Kidney epithelial cell (primary cell): ENCODE measurements at regions not wholly inside any gene's neighbourhood (a gene's known extent, or its start where the extent isn't known, plus 50 kb on each side); places are given as distances from the start of the nearest gene placed in this dataset.
"Not testable (repeated sequence)": the region's sequence is repeated elsewhere in the genome, so short reads cannot be mapped to it uniquely, and the experiment has no call there.

Source experiments
- DNase-seq: peaks from one replicate; pipeline ENCODE4 v3.0.0-alpha.2; 2010; ENCODE audit warnings: low read depth
- H3K27me3 ChIP-seq: 2 replicates; pipeline ENCODE4 v1.6.0; 2011; ENCODE audit warnings: low read length; ENCODE audit not compliant: control insufficient read depth, insufficient read depth
- H3K36me3 ChIP-seq: 2 replicates; pipeline ENCODE4 v1.5.1; 2011; ENCODE audit warnings: low read length; ENCODE audit not compliant: control insufficient read depth, insufficient read depth
- H3K4me3 ChIP-seq: 2 replicates; pipeline ENCODE4 v1.5.1; 2011; ENCODE audit warnings: low read depth, mild to moderate bottlenecking, control low read depth, low read length
- TF ChIP-seq, protein P1 (sequence below): IDR thresholded peaks from 2 replicates; pipeline ENCODE4 v1.5.1; 2011; ENCODE audit warnings: mild to moderate bottlenecking, moderate library complexity, low read length, control low read depth, inconsistent platforms; ENCODE audit not compliant: insufficient read depth, poor library complexity, severe bottlenecking

DNA sequence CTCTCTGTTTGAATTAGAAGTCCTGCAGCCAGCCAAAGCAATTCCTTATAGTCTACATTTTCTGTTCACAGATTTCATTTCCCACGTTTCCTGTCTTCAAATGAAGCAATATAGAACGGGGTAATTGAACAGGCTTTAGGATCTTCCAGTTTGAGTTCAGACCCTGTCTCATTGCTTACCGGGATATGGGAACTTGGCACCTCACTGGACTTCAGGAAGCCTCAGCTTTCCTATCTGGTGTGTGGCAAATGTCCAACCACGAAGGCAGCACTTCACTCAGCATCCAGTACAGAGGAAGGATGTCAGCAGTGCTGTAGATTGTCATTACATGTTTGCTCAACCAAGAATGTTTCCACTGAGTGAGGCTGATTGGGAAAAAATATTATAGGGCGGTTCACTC is 271.1 kb upstream of the ZFP42 start:
- no peaks in the 10 kb centered on the region for H3K36me3 ChIP-seq
- TF ChIP-seq, protein P1, sequence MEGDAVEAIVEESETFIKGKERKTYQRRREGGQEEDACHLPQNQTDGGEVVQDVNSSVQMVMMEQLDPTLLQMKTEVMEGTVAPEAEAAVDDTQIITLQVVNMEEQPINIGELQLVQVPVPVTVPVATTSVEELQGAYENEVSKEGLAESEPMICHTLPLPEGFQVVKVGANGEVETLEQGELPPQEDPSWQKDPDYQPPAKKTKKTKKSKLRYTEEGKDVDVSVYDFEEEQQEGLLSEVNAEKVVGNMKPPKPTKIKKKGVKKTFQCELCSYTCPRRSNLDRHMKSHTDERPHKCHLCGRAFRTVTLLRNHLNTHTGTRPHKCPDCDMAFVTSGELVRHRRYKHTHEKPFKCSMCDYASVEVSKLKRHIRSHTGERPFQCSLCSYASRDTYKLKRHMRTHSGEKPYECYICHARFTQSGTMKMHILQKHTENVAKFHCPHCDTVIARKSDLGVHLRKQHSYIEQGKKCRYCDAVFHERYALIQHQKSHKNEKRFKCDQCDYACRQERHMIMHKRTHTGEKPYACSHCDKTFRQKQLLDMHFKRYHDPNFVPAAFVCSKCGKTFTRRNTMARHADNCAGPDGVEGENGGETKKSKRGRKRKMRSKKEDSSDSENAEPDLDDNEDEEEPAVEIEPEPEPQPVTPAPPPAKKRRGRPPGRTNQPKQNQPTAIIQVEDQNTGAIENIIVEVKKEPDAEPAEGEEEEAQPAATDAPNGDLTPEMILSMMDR: no peak
- H3K27me3 ChIP-seq: no peaks in the 10 kb centered on the region
- no peak for DNase-seq
- no peak overlapping the region for H3K4me3 ChIP-seq

DNA sequence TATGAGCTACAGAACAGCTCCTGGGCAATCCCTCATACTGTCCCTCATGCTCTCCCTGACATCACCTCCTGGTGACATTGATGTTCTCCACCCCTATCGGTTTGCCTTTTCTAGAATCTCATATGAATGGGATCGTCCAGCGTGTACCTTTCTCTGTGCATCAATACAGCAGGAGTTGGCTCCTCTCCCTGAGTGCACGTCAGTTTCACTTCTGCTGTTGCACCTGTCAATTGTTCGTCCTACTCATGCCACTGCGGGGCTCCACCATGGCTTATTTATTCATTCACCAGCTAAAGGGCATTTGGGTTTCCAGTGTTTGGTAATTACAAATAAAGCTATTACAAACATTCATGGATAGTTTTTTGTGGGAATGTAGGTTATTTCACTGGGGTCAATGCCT is 269.1 kb upstream of the ZFP42 start:
- DNase-seq: no peak
- Histone ChIP-seq H3K36me3 (no peaks in the 10 kb centered on the region), H3K27me3 (no peaks in the 10 kb centered on the region), H3K4me3 (no peak overlapping the region)
- TF ChIP-seq, protein P1: no peak

DNA sequence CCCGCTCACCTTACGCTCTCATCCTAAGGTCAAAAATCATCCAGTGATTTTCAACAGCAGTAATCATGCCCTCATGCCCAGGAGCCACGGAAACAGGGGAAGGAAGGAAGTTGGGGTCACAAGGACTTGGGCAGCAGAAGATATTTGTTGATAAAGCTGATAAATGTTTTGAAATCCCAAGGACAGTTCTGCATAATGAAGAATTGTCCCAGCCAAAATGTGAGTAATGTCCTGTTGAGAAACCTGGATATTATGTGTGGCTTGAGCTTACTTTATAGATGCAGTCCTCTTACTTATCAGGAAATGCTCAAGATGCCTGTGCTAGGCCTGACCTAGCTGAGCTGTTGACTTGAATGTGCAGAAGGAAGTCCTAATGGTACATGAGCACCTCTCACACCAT is 263.0 kb upstream of the ZFP42 start:
- no peak overlapping the region for H3K4me3 ChIP-seq
- TF ChIP-seq, protein P1: no peak
- no peaks in the 10 kb centered on the region for H3K27me3 ChIP-seq
- no peaks in the 10 kb centered on the region for H3K36me3 ChIP-seq
- no peak for DNase-seq

- DNase-seq: no peak
- H3K27me3 ChIP-seq: no peaks in the 10 kb centered on the region
- H3K4me3 ChIP-seq: no peak overlapping the region
- TF ChIP-seq, protein P1: no peak
- no peaks in the 10 kb centered on the region for H3K36me3 ChIP-seq
Measured at GRCh38 chr4:187739771-187740170, 255.8 kb upstream of the ZFP42 start.

- no peak overlapping the region for H3K4me3 ChIP-seq
- H3K27me3 ChIP-seq: no peaks in the 10 kb centered on the region
- no peak for DNase-seq
- TF ChIP-seq, protein P1: no peak
- H3K36me3 ChIP-seq: no peaks in the 10 kb centered on the region
Measured at GRCh38 chr4:187744911-187745310, 250.7 kb upstream of the ZFP42 start.

- not testable (repeated sequence) for H3K27me3 ChIP-seq, H3K36me3 ChIP-seq, DNase-seq, H3K4me3 ChIP-seq
Measured at GRCh38 chr4:187750652-187751051, 244.9 kb upstream of the ZFP42 start.
